B cell (primary cell): ENCODE measurements at regions not wholly inside any gene's neighbourhood (a gene's known extent, or its start where the extent isn't known, plus 50 kb on each side); places are given as distances from the start of the nearest gene placed in this dataset.

ENCODE experiments used
- ATAC-seq: fragments of 200-7000 bp; cut with Tn5 transposase; one replicate; pipeline ENCODE4 v1.10.0; 2021; ENCODE audit warnings: low read depth, mild to moderate bottlenecking, moderate number of reproducible peaks, moderate library complexity
- CTCF ChIA-PET: fragments of 350-600 bp; sonication (Branson Sonifier 250); formaldehyde crosslinking; loops from one replicate; lab custom pipeline; 2021; ENCODE audit warnings: antibody characterized with exemption, inconsistent platforms; lab: Charles Lee
- POLR2A ChIA-PET: fragments of 350-600 bp; sonication (Branson Sonifier 250); formaldehyde crosslinking; loops from one replicate; lab custom pipeline; 2021; ENCODE audit warnings: antibody characterized with exemption; lab: Charles Lee
- DNase-seq: peaks from one replicate; pipeline ENCODE4 v3.0.0; 2013
- H2AFZ ChIP-seq: 2 replicates; pipeline ENCODE4 v1.6.1; 2012; ENCODE audit warnings: mild to moderate bottlenecking, low read depth, low read length; ENCODE audit not compliant: insufficient read depth, poor library complexity, severe bottlenecking
- H3K27ac ChIP-seq, 2 donors: 1 replicate in 1 of 2; 2 replicates in 1 of 2; pipeline ENCODE4 v1.5.1; 2012 to 2013; ENCODE audit warnings: low read length in 2 of 2, mild to moderate bottlenecking in 2 of 2, moderate library complexity in 1 of 2
- H3K27me3 ChIP-seq, 4 experiments: fragments of 200-600 bp in 1 of 4; sonication (generic) in 1 of 4; replicated peaks in 1 of 4; 1 replicate in 2 of 4; 2 replicates in 2 of 4; pipeline versions ENCODE4 v1.6.1 to v1.7.0; 2013 to 2016; ENCODE audit warnings: low read length in 3 of 4, mild to moderate bottlenecking in 2 of 4, mixed read lengths in 1 of 4, moderate library complexity in 1 of 4; ENCODE audit not compliant: insufficient read depth in 4 of 4, control insufficient read depth in 3 of 4; ENCODE audit errors: control extremely low read depth in 1 of 4
- H3K36me3 ChIP-seq, 2 experiments: replicated peaks in 1 of 2; 1 replicate in 1 of 2; 2 replicates in 1 of 2; pipeline versions ENCODE4 v1.6.1 to v1.7.1; 2013; ENCODE audit warnings: low read length in 1 of 2; ENCODE audit not compliant: insufficient read depth in 2 of 2, control insufficient read depth in 1 of 2; ENCODE audit errors: control extremely low read depth in 1 of 2, extremely low read depth in 1 of 2
- H3K4me1 ChIP-seq, 2 donors: fragments of 200-600 bp in 1 of 2; sonication (generic) in 1 of 2; 1 replicate in 1 of 2; 2 replicates in 1 of 2; pipeline versions ENCODE4 v1.5.1 to v1.6.1; 2013 to 2017; ENCODE audit warnings: low read length in 2 of 2; ENCODE audit not compliant: control insufficient read depth in 2 of 2, insufficient read depth in 2 of 2
- H3K4me2 ChIP-seq: replicated peaks from 2 replicates; pipeline ENCODE3; 2012; ENCODE audit warnings: mild to moderate bottlenecking, low read depth, low read length; ENCODE audit not compliant: poor library complexity, severe bottlenecking
- H3K4me3 ChIP-seq, 5 experiments: fragments of 200-600 bp in 1 of 5; sonication (generic) in 1 of 5; 1 replicate in 3 of 5; 2 replicates in 2 of 5; pipeline versions ENCODE4 v1.5.1 to v1.7.0; 2011 to 2016; ENCODE audit warnings: low read length in 4 of 5, mild to moderate bottlenecking in 4 of 5, low read depth in 2 of 5, control low read depth in 1 of 5, moderate library complexity in 1 of 5; ENCODE audit not compliant: insufficient read depth in 1 of 5; ENCODE audit errors: control extremely low read depth in 1 of 5, extremely low read depth in 1 of 5
- H3K79me2 ChIP-seq: fragments of 200-600 bp; sonication (generic); one replicate; pipeline ENCODE4 v1.6.0; 2016; ENCODE audit warnings: low read length; ENCODE audit not compliant: control insufficient read depth, insufficient read depth
- H3K9ac ChIP-seq: fragments of 200-600 bp; sonication (generic); 2 replicates; pipeline ENCODE4 v1.6.1; 2017; ENCODE audit warnings: mild to moderate bottlenecking, low read length, moderate library complexity
- H3K9me3 ChIP-seq, 3 donors: one replicate each; pipeline versions ENCODE4 v1.6.1 to v1.7.1; 2013; ENCODE audit warnings: low read length in 2 of 3; ENCODE audit not compliant: control insufficient read depth in 2 of 3, insufficient read depth in 1 of 3; ENCODE audit errors: control extremely low read depth in 1 of 3
- H4K20me1 ChIP-seq: 2 replicates; pipeline ENCODE4 v1.6.0; 2012; ENCODE audit warnings: mild to moderate bottlenecking, low read length; ENCODE audit not compliant: insufficient read depth, control insufficient read depth, poor library complexity, severe bottlenecking
- H3K27ac Mint-ChIP-seq: one replicate; pipeline ENCODE4 v1.8.0; 2021; ENCODE audit warnings: mixed read lengths
- H3K27me3 Mint-ChIP-seq: one replicate; pipeline ENCODE4 v1.8.0; 2021; ENCODE audit warnings: mixed read lengths
- H3K4me1 Mint-ChIP-seq: one replicate; pipeline ENCODE4 v1.8.0; 2021; ENCODE audit warnings: mixed read lengths
- H3K4me3 Mint-ChIP-seq: one replicate; pipeline ENCODE4 v1.8.0; 2021; ENCODE audit warnings: mixed read lengths
- H3K9me3 Mint-ChIP-seq: one replicate; pipeline ENCODE4 v1.8.0; 2022; ENCODE audit warnings: mixed read lengths; ENCODE audit not compliant: insufficient read depth
- CTCF ChIP-seq: fragments of 200-600 bp; IDR thresholded peaks from one replicate; pipeline ENCODE4 v1.8.0; 2022; ENCODE audit warnings: antibody characterized with exemption, mild to moderate bottlenecking
- EZH2 ChIP-seq: IDR thresholded peaks from 2 replicates; pipeline ENCODE4 v1.6.1; 2012; ENCODE audit warnings: borderline replicate concordance, low read depth, mild to moderate bottlenecking, moderate library complexity, low read length; ENCODE audit not compliant: insufficient read depth, poor library complexity, severe bottlenecking
- WGBS: methylation state at CpG from one replicate; pipeline ENCODE4 v1.1.5; 2013; ENCODE audit warnings: missing lambda C conversion rate; ENCODE audit not compliant: insufficient coverage; 5-methylcytosine and 5-hydroxymethylcytosine counted together
- intact Hi-C: fragments of 100-400 bp; cut with micrococcal nuclease; formaldehyde crosslinking; loops from one replicate; pipeline ENCODE4 v1.10.0; 2022

- 100% methylated on average over 2 of the region's 5 CpGs for WGBS
Observed at GRCh38 chr1:59029411-59030167, 245.7 kb upstream of the JUN start.

More at GRCh38 chr1:59029411-59030167, 245.7 kb upstream of the JUN start:
- H3K9ac ChIP-seq = no peak overlapping the region
- no peaks in the 10 kb centered on the region for H4K20me1 ChIP-seq
- ATAC-seq = no peak
- H3K27me3 Mint-ChIP-seq = no peaks in the 10 kb centered on the region
- ChIA-PET CTCF (interaction anchor here (1.7 kb wide), 1 partner anchor 12 kb away, joined by 4 read pairs; no protein-coding TSS in a partner anchor), POLR2A (no interaction called here)
- peaks cover 29 to 33% of the 10 kb centered on the region in 2 donors for H3K4me1 ChIP-seq
- peaks cover 11% of the 10 kb centered on the region for H3K79me2 ChIP-seq
- TF ChIP-seq EZH2 (no peak), CTCF (no peak)
- H3K36me3 ChIP-seq = no peaks in the 10 kb centered on the region
- DNase-seq = no peak
- H3K4me3 Mint-ChIP-seq = no peak overlapping the region
- no peaks in the 10 kb centered on the region for H3K27me3 ChIP-seq
- no peak overlapping the region for H3K4me2 ChIP-seq
- peaks cover 25% of the 10 kb centered on the region for H3K4me1 Mint-ChIP-seq
- H3K9me3 ChIP-seq = peaks cover 0 to 4% (median 0%) of the 10 kb centered on the region in 3 donors
- H3K4me3 ChIP-seq = no peak overlapping the region
- intact Hi-C loops = no loop called here
- no peak overlapping the region for H2AFZ ChIP-seq
- H3K27ac Mint-ChIP-seq = no peak overlapping the region
- H3K9me3 Mint-ChIP-seq = no peaks in the 10 kb centered on the region
- H3K27ac ChIP-seq = no peak overlapping the region
